ENCODE measurements at regions not wholly inside any gene's neighbourhood (a gene's known extent, or its start where the extent isn't known, plus 50 kb on each side); places are given as distances from the start of the nearest gene placed in this dataset.

DNA sequence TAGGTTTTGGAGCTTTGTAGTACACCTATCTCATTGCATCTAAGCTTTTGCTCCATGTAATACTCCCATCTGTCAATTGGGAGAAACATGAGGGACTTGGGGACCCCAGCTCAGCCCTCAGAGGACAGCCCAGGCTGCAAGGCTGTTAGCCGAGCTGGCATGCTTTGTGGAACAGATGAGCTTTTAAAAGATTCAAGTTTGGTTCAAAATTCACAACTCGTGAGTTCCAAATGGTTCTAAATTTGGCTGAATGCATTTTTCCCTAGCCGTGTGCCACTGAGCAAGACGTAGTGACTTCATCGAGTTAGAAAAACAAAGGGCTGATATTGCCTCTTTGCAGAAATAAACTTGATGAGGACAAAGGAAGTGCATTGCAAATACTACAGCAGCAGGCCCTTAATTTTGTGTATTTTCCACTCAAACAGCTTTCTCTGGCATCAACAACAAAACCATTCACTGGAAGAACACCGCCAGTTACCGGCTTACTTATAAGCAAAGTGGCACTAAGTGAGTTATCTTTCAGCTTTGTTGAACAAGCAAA, 165.0 kb upstream of the HS3ST1 start:
- TF ChIP-seq, protein P1, sequence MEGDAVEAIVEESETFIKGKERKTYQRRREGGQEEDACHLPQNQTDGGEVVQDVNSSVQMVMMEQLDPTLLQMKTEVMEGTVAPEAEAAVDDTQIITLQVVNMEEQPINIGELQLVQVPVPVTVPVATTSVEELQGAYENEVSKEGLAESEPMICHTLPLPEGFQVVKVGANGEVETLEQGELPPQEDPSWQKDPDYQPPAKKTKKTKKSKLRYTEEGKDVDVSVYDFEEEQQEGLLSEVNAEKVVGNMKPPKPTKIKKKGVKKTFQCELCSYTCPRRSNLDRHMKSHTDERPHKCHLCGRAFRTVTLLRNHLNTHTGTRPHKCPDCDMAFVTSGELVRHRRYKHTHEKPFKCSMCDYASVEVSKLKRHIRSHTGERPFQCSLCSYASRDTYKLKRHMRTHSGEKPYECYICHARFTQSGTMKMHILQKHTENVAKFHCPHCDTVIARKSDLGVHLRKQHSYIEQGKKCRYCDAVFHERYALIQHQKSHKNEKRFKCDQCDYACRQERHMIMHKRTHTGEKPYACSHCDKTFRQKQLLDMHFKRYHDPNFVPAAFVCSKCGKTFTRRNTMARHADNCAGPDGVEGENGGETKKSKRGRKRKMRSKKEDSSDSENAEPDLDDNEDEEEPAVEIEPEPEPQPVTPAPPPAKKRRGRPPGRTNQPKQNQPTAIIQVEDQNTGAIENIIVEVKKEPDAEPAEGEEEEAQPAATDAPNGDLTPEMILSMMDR (IDR thresholded peaks at IDR 0.05; ENCODE audit: poor library complexity, severe bottlenecking): no peak
- no peaks in the 10 kb centered on the region for H3K36me3 ChIP-seq (ENCODE audit: low read depth)
- H3K27me3 ChIP-seq (ENCODE audit: insufficient read depth, poor library complexity, severe bottlenecking): no peaks in the 10 kb centered on the region
- H3K4me3 ChIP-seq (ENCODE audit: severe bottlenecking): no peak overlapping the region
- ATAC-seq (ENCODE audit: low read depth): no peak
- no peak overlapping the region for H3K27ac ChIP-seq (ENCODE audit: poor library complexity, severe bottlenecking)
- DNase-seq (ENCODE audit: low spot score): no peak
- peaks cover 3% of the 10 kb centered on the region for H3K4me1 ChIP-seq (ENCODE audit: insufficient read depth, poor library complexity, severe bottlenecking)
- H3K9me3 ChIP-seq (ENCODE audit: severe bottlenecking): no peaks in the 10 kb centered on the region

DNA sequence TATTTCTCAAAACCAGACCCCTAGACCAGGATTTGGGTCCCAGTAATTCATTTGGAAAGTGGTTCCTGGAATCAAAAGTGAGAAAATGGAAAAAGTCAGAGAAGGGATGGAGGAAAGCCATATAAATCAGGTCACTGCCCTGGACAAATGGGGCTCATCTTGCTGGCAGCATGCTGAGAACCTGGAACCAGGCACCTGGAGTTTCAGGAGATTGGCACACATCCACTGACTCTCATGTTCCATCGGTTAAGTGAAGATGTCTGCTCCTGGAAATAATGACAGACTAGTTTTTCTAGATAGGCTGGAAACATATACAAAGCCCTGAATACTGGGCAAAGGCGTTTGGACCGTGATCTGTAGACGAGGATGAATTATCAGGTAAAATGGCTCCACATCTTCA, 163.6 kb upstream of the HS3ST1 start:
- Histone ChIP-seq H3K4me1 (ENCODE audit: insufficient read depth, poor library complexity, severe bottlenecking) (no peaks in the 10 kb centered on the region), H3K27me3 (ENCODE audit: insufficient read depth, poor library complexity, severe bottlenecking) (no peaks in the 10 kb centered on the region), H3K27ac (ENCODE audit: poor library complexity, severe bottlenecking) (no peak overlapping the region), H3K36me3 (ENCODE audit: low read depth) (no peaks in the 10 kb centered on the region), H3K9me3 (ENCODE audit: severe bottlenecking) (no peaks in the 10 kb centered on the region), H3K4me3 (ENCODE audit: severe bottlenecking) (no peak overlapping the region)
- DNase-seq (ENCODE audit: low spot score) (no peak), ATAC-seq (ENCODE audit: low read depth) (no peak)
- TF ChIP-seq, protein P1 (IDR thresholded peaks at IDR 0.05; ENCODE audit: poor library complexity, severe bottlenecking): no peak

DNA sequence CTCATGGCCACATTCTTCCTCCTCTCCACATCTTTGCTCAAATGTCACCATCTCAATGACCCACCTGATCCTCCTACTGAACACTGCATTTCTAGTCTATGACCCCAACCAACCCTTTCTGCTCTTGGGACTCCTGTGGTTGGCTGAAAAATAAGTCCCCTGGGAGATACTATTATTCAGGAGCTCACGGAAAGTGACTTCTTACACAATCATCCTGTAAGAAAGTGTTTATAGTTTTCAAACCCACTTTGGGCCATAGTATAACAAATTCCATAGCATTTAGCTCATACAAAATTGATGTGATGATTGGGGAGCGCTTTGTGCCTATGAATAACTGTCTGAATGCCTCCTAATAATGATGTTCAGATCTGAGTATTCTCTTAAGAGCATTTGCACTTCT, 161.4 kb upstream of the HS3ST1 start:
- no peaks in the 10 kb centered on the region for H3K9me3 ChIP-seq (ENCODE audit: severe bottlenecking)
- H3K36me3 ChIP-seq (ENCODE audit: low read depth): no peaks in the 10 kb centered on the region
- H3K27ac ChIP-seq (ENCODE audit: poor library complexity, severe bottlenecking): no peak overlapping the region
- DNase-seq (ENCODE audit: low spot score) (no peak), ATAC-seq (ENCODE audit: low read depth) (no peak)
- no peaks in the 10 kb centered on the region for H3K27me3 ChIP-seq (ENCODE audit: insufficient read depth, poor library complexity, severe bottlenecking)
- H3K4me3 ChIP-seq (ENCODE audit: severe bottlenecking): no peak overlapping the region
- TF ChIP-seq, protein P1 (IDR thresholded peaks at IDR 0.05; ENCODE audit: poor library complexity, severe bottlenecking): no peak
- H3K4me1 ChIP-seq (ENCODE audit: insufficient read depth, poor library complexity, severe bottlenecking): peaks cover 8% of the 10 kb centered on the region

DNA sequence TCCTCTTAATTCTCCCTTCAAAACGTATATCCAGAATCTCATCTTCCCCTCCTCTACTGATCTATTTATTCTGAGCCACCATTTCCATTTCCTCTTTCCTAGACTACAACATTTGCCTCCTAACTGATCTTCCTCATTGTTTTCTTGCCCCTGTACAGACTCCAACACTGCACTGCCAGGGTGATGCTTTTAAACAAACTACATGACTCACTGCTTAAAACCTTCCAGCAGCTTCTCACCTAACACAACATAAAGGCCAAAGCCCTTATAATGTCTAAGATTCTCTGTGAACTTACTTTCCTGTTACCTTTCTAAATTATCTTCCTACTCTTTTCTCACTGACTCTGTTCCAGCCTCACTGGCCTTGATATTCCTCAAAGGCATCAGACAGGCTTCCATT, 161.0 kb upstream of the HS3ST1 start:
- Histone ChIP-seq H3K4me3 (ENCODE audit: severe bottlenecking) (no peak overlapping the region), H3K27me3 (ENCODE audit: insufficient read depth, poor library complexity, severe bottlenecking) (no peaks in the 10 kb centered on the region), H3K36me3 (ENCODE audit: low read depth) (no peaks in the 10 kb centered on the region), H3K27ac (ENCODE audit: poor library complexity, severe bottlenecking) (no peak overlapping the region), H3K9me3 (ENCODE audit: severe bottlenecking) (no peaks in the 10 kb centered on the region), H3K4me1 (ENCODE audit: insufficient read depth, poor library complexity, severe bottlenecking) (peaks cover 9% of the 10 kb centered on the region)
- TF ChIP-seq, protein P1 (IDR thresholded peaks at IDR 0.05; ENCODE audit: poor library complexity, severe bottlenecking): no peak
- peak; percentile 56; the same call in 2 of the 3 replicates for ATAC-seq (ENCODE audit: low read depth)
- no peak for DNase-seq (ENCODE audit: low spot score)

DNA sequence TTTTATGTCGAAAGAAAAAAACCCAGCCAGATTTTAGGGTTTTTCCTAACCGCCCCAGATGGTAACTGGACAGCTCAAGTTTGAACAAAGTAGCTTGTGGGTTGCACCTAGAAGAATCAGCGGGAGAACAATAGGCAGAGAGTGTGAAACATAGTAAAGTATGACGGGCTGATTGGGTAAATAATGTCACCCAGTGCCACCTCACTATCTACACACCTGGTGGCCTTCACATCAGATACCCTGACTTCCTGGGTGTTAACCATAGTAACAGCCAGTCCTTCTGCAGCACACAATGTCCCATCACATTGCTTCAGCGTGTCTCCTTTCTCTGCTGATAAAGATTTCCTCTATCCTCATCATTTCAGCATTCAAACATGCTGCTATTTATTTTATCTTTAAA, 159.1 kb upstream of the HS3ST1 start:
- H3K36me3 ChIP-seq (ENCODE audit: low read depth): no peaks in the 10 kb centered on the region
- no peaks in the 10 kb centered on the region for H3K27me3 ChIP-seq (ENCODE audit: insufficient read depth, poor library complexity, severe bottlenecking)
- no peaks in the 10 kb centered on the region for H3K9me3 ChIP-seq (ENCODE audit: severe bottlenecking)
- H3K27ac ChIP-seq (ENCODE audit: poor library complexity, severe bottlenecking): no peak overlapping the region
- no peak for ATAC-seq (ENCODE audit: low read depth)
- H3K4me1 ChIP-seq (ENCODE audit: insufficient read depth, poor library complexity, severe bottlenecking): peaks cover 9% of the 10 kb centered on the region
- no peak for DNase-seq (ENCODE audit: low spot score)
- TF ChIP-seq, protein P1 (IDR thresholded peaks at IDR 0.05; ENCODE audit: poor library complexity, severe bottlenecking): no peak
- H3K4me3 ChIP-seq (ENCODE audit: severe bottlenecking): no peak overlapping the region

All from RWPE2 (cell line).